Stomach smooth muscle (tissue), 2 donors: ENCODE measurements at regions not wholly inside any gene's neighbourhood (a gene's known extent, or its start where the extent isn't known, plus 50 kb on each side); places are given as distances from the start of the nearest gene placed in this dataset.
"Not testable (repeated sequence)": the region's sequence is repeated elsewhere in the genome, so short reads cannot be mapped to it uniquely, and the experiment has no call there.

ENCODE experiments used
- H3K27ac ChIP-seq: one replicate; pipeline ENCODE4 v1.7.0; 2013; ENCODE audit warnings: mild to moderate bottlenecking, low read length, inconsistent platforms
- H3K27me3 ChIP-seq, 2 donors: one replicate each; pipeline ENCODE4 v1.7.0; 2013; ENCODE audit warnings: low read length in 2 of 2; ENCODE audit not compliant: insufficient read depth in 2 of 2, control insufficient read depth in 1 of 2
- H3K36me3 ChIP-seq, 2 donors: one replicate each; pipeline ENCODE4 v1.7.0; 2013; ENCODE audit warnings: low read length in 2 of 2; ENCODE audit not compliant: control insufficient read depth in 2 of 2, insufficient read depth in 2 of 2
- H3K4me1 ChIP-seq: one replicate; pipeline ENCODE4 v1.7.0; 2013; ENCODE audit warnings: low read length; ENCODE audit not compliant: control insufficient read depth, insufficient read depth
- H3K4me3 ChIP-seq, 2 donors: one replicate each; pipeline ENCODE4 v1.7.0; 2013; ENCODE audit warnings: low read length in 2 of 2
- H3K9ac ChIP-seq, 2 donors: one replicate each; pipeline ENCODE4 v1.7.0; 2013; ENCODE audit warnings: low read length in 2 of 2, mild to moderate bottlenecking in 1 of 2
- H3K9me3 ChIP-seq, 2 donors: one replicate each; pipeline ENCODE4 v1.7.0; 2013; ENCODE audit warnings: low read length in 2 of 2; ENCODE audit not compliant: control insufficient read depth in 2 of 2
- donor health status: healthy.
- donor health status: Pancreatic carcinoma.

DNA sequence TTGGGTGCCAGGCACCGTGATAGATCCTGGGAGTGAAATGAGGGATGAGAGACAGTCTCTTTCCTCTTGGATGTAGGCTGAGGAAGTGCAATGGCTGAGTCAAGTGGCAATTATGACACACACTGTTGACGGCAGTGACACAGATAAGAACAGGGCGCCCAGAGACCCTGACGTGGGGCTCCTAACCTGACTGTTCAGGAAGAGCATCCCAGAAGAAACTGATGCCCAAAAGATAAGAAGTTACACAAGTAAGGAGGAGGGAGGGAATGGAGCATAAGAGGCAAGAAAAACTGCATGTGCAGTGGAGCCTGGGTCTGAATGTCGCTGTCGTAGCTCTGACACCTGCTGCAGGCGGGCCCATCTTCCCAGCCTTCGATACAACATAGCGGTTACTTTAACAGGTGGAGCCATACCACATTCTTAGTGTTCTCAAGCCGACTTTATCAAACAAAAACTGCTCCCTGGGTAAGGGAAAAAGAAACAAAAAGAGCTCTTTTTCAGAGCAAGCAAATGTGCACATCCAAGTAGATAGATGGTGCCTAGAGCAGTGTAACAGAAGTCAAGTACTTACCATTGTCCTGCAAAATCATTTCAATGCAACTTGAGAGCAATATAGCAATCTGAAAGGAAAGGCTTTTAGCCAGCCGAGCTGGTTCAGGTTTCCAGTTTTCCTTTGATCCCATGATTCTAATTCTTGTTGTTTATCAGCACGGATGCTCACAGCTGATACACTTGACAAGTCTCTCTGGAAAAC is 463.9 kb upstream of the JARID2 start:
- no peak overlapping the region for H3K9ac ChIP-seq
- H3K27me3 ChIP-seq, result no peaks in the 10 kb centered on the region
- no peak overlapping the region for H3K27ac ChIP-seq
- H3K36me3 ChIP-seq, result no peaks in the 10 kb centered on the region
- no peaks in the 10 kb centered on the region for H3K4me1 ChIP-seq
- peaks cover 0 to 3% of the 10 kb centered on the region in 2 donors for H3K9me3 ChIP-seq
- no peak overlapping the region for H3K4me3 ChIP-seq

DNA sequence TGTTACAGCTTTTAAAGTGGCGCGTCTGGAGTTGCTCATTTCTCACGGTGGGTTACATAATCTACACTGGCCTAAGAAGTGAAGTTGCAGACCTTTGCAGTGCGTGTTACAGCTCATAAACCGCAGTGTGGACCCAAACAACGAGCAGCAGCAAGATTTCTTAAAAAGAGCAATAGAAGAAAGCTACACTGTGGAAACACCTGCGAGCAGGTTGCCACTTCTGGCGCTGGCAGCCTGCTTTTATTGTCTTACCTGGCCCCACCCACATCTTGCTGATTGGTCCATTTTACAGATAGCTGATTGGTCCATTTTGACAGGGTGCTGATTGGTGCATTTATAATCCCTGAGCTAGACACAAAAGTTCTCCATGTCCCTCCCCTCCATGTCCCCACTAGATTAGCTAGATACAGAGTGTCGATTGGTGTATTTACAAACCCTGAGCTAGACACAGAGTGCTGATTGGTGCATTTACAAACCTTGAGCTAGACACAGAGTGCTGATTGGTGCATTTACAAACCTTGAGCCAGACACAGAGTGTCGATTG is 462.9 kb upstream of the JARID2 start:
- H3K9ac ChIP-seq, H3K27me3 ChIP-seq, H3K27ac ChIP-seq, H3K4me3 ChIP-seq, H3K9me3 ChIP-seq, H3K4me1 ChIP-seq, H3K36me3 ChIP-seq: not testable (repeated sequence)

DNA sequence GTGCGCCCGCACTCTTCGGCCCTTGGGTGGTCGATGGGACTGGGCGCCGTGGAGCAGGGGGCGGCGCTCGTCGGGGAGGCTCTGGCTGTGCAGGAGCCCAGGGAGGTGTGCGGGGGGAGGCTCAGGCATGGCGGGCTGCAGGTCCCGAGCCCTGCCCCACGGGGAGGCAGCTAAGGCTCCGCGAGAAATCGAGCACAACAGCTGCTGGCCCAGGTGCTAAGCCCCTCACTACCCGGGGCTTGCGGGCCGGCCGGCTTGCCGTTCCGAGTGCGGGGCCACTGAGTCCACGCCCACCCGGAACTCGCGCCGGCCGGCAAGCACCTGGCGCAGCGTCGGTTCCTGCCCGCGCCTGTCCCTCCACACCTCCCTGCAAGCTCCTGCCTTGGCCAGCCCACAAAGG is 462.3 kb upstream of the JARID2 start:
- no peak overlapping the region for H3K27ac ChIP-seq
- H3K27me3 ChIP-seq, result no peaks in the 10 kb centered on the region
- no peak overlapping the region for H3K4me3 ChIP-seq
- no peaks in the 10 kb centered on the region for H3K4me1 ChIP-seq
- H3K9me3 ChIP-seq, result peaks cover 0 to 3% of the 10 kb centered on the region in 2 donors
- no peaks in the 10 kb centered on the region for H3K36me3 ChIP-seq
- no peak overlapping the region for H3K9ac ChIP-seq

DNA sequence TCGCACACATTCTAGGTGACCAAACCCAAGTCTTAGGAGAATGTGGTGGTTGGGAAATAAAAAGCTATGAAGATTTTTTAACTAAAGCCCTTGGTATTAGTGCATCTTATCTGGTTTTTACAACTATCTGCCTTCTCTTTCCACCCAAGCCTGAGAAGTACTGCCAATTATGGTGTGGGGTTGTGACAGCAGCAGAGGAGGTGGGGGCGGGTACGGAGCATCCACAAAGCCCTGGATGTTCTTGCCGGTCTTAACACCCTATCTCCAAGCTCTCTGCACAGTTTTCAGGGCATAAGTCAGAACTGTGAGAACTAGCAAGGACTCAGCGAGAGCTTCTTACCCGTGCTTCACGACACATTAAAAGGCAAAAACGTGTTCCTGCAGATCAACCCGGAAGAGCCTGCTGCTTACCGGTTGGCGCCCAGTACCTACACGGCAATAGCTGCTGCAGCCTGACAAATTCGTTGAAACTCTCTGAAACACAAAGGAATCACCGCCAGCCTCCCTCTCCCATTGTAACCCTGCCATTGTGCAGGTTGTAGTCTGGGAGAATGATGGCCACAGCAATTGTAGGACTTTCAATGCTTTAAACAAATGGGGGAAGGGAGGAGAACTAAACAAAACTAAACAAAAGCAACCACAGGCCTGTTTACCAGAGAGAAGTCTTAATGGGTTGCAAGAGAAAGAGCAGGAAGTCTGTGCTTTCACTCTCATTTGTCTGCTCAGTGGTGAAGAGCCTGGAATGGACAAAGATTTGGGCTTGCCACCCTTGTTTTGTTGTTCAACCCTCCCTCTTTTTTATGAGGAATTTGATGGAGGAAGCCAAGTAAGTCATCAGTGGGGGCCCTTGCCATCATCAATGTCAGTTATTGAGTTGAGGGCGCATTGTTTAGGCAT is 461.0 kb upstream of the JARID2 start:
- Histone ChIP-seq H3K36me3 (no peaks in the 10 kb centered on the region), H3K27me3 (no peaks in the 10 kb centered on the region), H3K4me3 (no peak overlapping the region), H3K9me3 (peaks cover 0 to 3% of the 10 kb centered on the region in 2 donors), H3K27ac (no peak overlapping the region), H3K4me1 (no peaks in the 10 kb centered on the region), H3K9ac (no peak overlapping the region)

DNA sequence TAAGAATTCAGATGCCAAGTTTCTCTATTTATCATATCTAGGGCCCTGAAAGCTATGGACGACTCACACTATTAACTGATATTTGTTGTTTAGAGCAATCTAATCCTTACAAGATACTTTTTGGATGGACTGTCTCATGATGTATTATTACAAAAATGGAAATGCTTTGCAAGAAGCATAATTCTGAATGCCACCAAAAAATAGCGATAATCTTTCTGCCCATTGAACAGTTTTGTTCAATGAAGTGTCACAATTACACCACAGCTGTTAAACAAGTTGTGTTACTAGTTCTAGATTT is 460.4 kb upstream of the JARID2 start:
- H3K4me3 ChIP-seq, result no peak overlapping the region
- no peaks in the 10 kb centered on the region for H3K27me3 ChIP-seq

DNA sequence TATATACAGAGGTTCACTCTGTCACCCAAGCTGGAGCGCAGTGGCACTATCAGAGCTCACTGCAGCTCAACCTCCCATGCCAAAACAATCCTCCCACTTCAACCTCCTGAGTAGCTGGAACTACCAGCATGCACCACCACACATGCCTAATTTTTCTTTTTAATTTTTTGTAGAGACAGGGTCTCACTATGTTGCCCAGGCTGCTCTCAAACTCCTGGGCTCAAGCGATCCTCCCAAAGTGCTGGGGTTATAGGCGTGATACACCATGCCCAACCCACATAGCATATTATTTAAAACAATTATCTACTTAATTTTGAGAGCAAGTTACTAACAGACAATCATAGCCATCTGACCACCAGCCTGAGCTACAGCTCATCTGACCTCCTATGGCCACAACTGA is 459.9 kb upstream of the JARID2 start:
- Histone ChIP-seq H3K4me1 (no peaks in the 10 kb centered on the region), H3K9me3 (peaks cover 0 to under 1% of the 10 kb centered on the region in 2 donors), H3K9ac (no peak overlapping the region), H3K27ac (no peak overlapping the region), H3K27me3 (no peaks in the 10 kb centered on the region), H3K4me3 (no peak overlapping the region), H3K36me3 (no peaks in the 10 kb centered on the region)

More for the DNA sequence above, 460.4 kb upstream of the JARID2 start:
- Histone ChIP-seq H3K9me3 (peaks cover 0 to 3% of the 10 kb centered on the region in 2 donors), H3K9ac (no peak overlapping the region), H3K27ac (no peak overlapping the region), H3K4me1 (no peaks in the 10 kb centered on the region), H3K36me3 (no peaks in the 10 kb centered on the region)

DNA sequence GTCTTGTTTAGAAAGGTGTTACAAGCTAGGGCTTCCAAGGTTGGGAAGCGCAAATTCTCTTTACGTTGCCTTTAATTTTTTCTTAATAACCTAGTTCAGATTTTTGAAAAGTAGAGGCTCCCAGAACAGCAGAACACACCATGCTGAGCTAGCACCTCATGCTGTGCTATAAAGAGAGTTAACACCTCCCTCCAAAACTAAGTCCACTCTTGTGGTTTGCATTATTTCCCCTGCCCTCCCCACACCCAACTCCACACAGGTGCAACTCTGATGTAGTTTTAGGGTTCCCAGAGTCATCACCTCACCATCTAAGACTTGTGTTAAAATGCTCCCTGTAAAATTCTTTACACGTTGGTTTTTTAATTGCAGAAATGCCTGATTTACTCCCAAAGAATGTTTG is 459.4 kb upstream of the JARID2 start:
- no peaks in the 10 kb centered on the region for H3K27me3 ChIP-seq
- H3K4me3 ChIP-seq, result no peak overlapping the region
- no peaks in the 10 kb centered on the region for H3K4me1 ChIP-seq
- H3K9me3 ChIP-seq, result no peaks in the 10 kb centered on the region
- H3K27ac ChIP-seq, result no peak overlapping the region
- H3K9ac ChIP-seq, result no peak overlapping the region
- no peaks in the 10 kb centered on the region for H3K36me3 ChIP-seq

DNA sequence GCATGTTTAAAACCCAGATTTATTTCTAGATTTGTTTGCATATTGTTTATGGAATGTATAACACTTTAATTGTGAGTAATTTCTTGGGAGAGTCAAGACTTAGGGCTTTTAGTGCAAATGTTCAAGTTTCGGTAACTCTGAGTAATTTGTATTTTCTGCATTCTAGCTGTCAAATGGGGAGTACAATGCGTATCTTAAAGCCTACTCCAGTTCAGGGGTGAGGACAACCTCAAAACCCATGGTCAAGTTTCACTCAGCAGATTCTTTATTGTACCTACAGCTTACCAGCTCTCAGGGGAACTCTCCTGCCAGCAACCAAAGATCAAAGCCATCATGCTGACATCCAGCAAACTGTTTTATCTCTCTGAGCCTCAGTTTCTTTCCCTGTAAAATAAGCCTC is 458.6 kb upstream of the JARID2 start:
- Histone ChIP-seq H3K9ac (no peak overlapping the region), H3K4me1 (no peaks in the 10 kb centered on the region), H3K27ac (no peak overlapping the region)

DNA sequence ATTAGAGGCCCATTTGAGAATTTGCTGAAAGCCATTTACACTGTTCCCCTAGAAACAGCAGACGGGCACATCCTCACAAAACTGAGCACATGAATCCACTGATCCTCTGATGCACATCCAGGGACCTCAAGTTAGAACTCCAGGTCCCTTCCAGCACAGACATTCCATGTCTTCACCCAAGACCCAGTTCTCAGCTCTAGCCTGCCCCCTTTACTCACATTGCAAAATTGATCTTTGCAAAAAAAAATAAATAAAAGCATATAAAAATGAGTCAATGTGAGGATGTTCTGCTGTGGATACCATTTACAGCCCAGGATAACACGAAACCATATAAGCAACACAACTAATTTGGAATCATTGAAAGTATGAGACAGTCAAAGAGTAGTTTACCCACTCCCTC is 458.2 kb upstream of the JARID2 start:
- no peaks in the 10 kb centered on the region for H3K36me3 ChIP-seq
- no peaks in the 10 kb centered on the region for H3K27me3 ChIP-seq
- H3K9ac ChIP-seq, result no peak overlapping the region
- no peak overlapping the region for H3K27ac ChIP-seq
- H3K4me1 ChIP-seq, result no peaks in the 10 kb centered on the region
- no peaks in the 10 kb centered on the region for H3K9me3 ChIP-seq
- no peak overlapping the region for H3K4me3 ChIP-seq

More for the DNA sequence above, 458.6 kb upstream of the JARID2 start:
- no peaks in the 10 kb centered on the region for H3K36me3 ChIP-seq
- H3K9me3 ChIP-seq, result no peaks in the 10 kb centered on the region
- no peaks in the 10 kb centered on the region for H3K27me3 ChIP-seq
- no peak overlapping the region for H3K4me3 ChIP-seq

DNA sequence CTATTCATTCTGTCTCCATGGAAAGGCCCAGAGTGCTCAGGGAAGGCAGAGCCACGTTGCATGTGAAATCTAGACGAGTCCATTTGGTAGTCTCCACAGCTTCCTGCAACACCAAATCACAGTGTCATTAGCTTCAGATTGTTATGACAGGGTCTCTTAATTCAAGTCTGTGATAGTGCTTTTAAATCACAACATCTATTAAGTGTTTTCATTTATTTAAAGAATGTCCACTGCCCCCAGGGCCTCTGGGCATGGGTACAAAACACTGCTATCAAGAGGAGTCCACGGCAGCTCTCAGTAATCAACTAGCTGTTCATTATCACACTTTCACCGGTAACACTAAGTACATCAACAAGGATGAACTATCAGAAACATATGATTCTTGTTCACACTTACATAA is 455.9 kb upstream of the JARID2 start:
- Histone ChIP-seq H3K9me3 (no peaks in the 10 kb centered on the region), H3K36me3 (no peaks in the 10 kb centered on the region), H3K27me3 (no peaks in the 10 kb centered on the region), H3K4me3 (no peak overlapping the region), H3K4me1 (no peaks in the 10 kb centered on the region), H3K9ac (no peak overlapping the region), H3K27ac (no peak overlapping the region)

DNA sequence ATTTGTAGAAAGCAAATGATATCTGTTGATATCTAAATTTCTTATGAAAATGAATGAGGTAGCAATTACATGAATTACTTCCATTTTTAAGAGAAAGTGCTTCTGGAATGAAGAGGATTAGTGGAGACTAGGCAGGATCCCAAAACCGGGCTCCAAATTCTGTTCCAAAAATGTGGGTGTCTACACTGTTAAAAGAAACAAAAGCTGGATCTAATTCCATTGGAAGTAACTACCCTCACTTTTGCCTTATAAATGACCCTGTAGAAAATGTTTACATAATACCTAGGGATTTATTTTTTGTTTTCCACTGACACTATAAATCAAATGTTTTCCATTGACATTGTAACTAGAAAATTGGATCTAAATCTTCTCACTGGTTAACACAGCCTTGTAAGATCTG is 454.9 kb upstream of the JARID2 start:
- Histone ChIP-seq H3K27ac (no peak overlapping the region), H3K9ac (no peak overlapping the region), H3K27me3 (no peaks in the 10 kb centered on the region), H3K4me3 (no peak overlapping the region), H3K9me3 (no peaks in the 10 kb centered on the region), H3K4me1 (no peaks in the 10 kb centered on the region), H3K36me3 (no peaks in the 10 kb centered on the region)
